Right lobe of liver (tissue), 6 donors: ENCODE measurements at regions not wholly inside any gene's neighbourhood (a gene's known extent, or its start where the extent isn't known, plus 50 kb on each side); places are given as distances from the start of the nearest gene placed in this dataset.

Source experiments
- ATAC-seq, 4 donors: fragments of 200-7000 bp; cut with Tn5 transposase; one replicate each; pipeline ENCODE4 v1.9.1; 2020; ENCODE audit warnings: mild to moderate bottlenecking in 4 of 4, moderate library complexity in 4 of 4
- DNase-seq, 3 donors: peaks; one replicate each; pipeline ENCODE4 v3.0.0-alpha.2; 2020
- H3K27ac ChIP-seq, 3 donors: fragments of 200-600 bp; one replicate each; pipeline ENCODE4 v1.8.0; 2022
- H3K27me3 ChIP-seq, 2 donors: fragments of 200-600 bp; one replicate each; pipeline ENCODE4 v1.8.0; 2022
- H3K36me3 ChIP-seq, 4 donors: fragments of 200-600 bp; sonication (generic) in 1 of 4; one replicate each; pipeline versions ENCODE4 v1.5.1 to v1.8.0; 2017 to 2022; ENCODE audit warnings: control low read depth in 1 of 4
- H3K4me1 ChIP-seq, 4 donors: fragments of 200-600 bp; sonication (generic) in 1 of 4; one replicate each; pipeline versions ENCODE4 v1.5.1 to v1.8.0; 2017 to 2022; ENCODE audit warnings: control low read depth in 1 of 4
- H3K4me3 ChIP-seq, 3 donors: fragments of 200-600 bp; one replicate each; pipeline ENCODE4 v1.8.0; 2022
- H3K9me3 ChIP-seq, 4 donors: fragments of 200-600 bp; sonication (generic) in 1 of 4; one replicate each; pipeline versions ENCODE4 v1.5.1 to v1.8.0; 2017 to 2022; ENCODE audit warnings: control low read depth in 1 of 4
- POLR2A ChIP-seq: fragments of 450-650 bp; IDR thresholded peaks from one replicate; pipeline ENCODE4 v1.6.1; 2017; ENCODE audit warnings: antibody characterized with exemption, mild to moderate bottlenecking
- WGBS: methylation state at CpG from one replicate; pipeline ENCODE4 v1.1.6; 2018; ENCODE audit warnings: low coverage, low lambda C conversion rate; ENCODE audit not compliant: insufficient coverage; ENCODE audit errors: missing lambda C conversion rate; 5-methylcytosine and 5-hydroxymethylcytosine counted together
- intact Hi-C, 2 donors: fragments of 100-400 bp; cut with DNase I; formaldehyde crosslinking; loops; one replicate each; pipeline versions ENCODE4 v1.11.2 to v1.14.1; 2022
- small RNA-seq, 2 experiments: library from RNA; depleted of rRNA; stranded (forward); fragments of <200 nt; gene quantifications; one replicate each; pipeline ENCODE3, GENCODE V24; 2016
- TF ChIP-seq, protein P1 (sequence below), 4 donors: fragments of 200-600 bp in 3 of 4; fragments of 450-650 bp in 1 of 4; IDR thresholded peaks; one replicate each; pipeline versions ENCODE4 v1.5.1 to v1.8.0; 2016 to 2022; ENCODE audit warnings: antibody characterized with exemption in 4 of 4, mild to moderate bottlenecking in 2 of 4
- donor health status: DM: no; HTN: yes; CAD: no.
- donor health status: DM: no; HTN: no; CAD: no.
- donor health status: DM: no; HTN: no; CAD: no.
- donor health status: DM: no; HTN: yes; CAD: no.
- donor health status: DM: no; HTN: yes; CAD: no.

DNA sequence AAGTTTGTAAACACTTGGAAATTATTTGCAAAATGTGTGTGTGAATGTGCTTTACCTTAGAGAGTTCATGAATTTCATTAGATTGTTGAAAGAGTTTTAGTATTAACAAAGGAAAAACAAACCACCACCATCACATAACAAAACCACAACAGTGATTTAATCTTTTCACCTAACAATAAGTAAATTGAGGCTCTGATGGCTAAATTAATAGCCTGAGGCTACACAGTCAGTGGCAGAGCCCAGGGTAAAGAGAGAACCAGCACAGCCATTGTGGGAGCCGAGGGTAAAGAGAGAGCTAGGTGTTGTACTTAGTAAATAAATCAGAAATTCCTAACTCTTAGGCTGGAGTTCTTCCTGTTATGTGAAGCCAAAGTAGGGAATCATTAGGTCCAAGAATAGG lies 51.2 kb upstream of the CAPRIN2 start:
- intact Hi-C loops, result loop anchor here in 1 of 2 donors (10.0 kb wide), 1 partner anchor 1281 kb away; no protein-coding TSS in a partner anchor
- no peak overlapping the region for H3K27ac ChIP-seq
- no peaks in the 10 kb centered on the region for H3K36me3 ChIP-seq
- no peak overlapping the region for H3K4me3 ChIP-seq
- H3K27me3 ChIP-seq, result no peaks in the 10 kb centered on the region
- WGBS, result 63% methylated on average over 1 of the region's 1 CpG
- H3K9me3 ChIP-seq, result no peaks in the 10 kb centered on the region
- DNase-seq (no peak), ATAC-seq (no peak)
- TF ChIP-seq, protein P1, sequence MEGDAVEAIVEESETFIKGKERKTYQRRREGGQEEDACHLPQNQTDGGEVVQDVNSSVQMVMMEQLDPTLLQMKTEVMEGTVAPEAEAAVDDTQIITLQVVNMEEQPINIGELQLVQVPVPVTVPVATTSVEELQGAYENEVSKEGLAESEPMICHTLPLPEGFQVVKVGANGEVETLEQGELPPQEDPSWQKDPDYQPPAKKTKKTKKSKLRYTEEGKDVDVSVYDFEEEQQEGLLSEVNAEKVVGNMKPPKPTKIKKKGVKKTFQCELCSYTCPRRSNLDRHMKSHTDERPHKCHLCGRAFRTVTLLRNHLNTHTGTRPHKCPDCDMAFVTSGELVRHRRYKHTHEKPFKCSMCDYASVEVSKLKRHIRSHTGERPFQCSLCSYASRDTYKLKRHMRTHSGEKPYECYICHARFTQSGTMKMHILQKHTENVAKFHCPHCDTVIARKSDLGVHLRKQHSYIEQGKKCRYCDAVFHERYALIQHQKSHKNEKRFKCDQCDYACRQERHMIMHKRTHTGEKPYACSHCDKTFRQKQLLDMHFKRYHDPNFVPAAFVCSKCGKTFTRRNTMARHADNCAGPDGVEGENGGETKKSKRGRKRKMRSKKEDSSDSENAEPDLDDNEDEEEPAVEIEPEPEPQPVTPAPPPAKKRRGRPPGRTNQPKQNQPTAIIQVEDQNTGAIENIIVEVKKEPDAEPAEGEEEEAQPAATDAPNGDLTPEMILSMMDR (IDR thresholded peaks at IDR 0.05), result no peak
- no peak for TF ChIP-seq POLR2A
- H3K4me1 ChIP-seq, result no peaks in the 10 kb centered on the region

Small RNAs in the stretch of these regions (small RNA-seq; reads per million reads assigned to genes)
- 0 reads per million in 2 experiments for gene PPIAP44
